ENCODE measurements at regions not wholly inside any gene's neighbourhood (a gene's known extent, or its start where the extent isn't known, plus 50 kb on each side); places are given as distances from the start of the nearest gene placed in this dataset.

DNA sequence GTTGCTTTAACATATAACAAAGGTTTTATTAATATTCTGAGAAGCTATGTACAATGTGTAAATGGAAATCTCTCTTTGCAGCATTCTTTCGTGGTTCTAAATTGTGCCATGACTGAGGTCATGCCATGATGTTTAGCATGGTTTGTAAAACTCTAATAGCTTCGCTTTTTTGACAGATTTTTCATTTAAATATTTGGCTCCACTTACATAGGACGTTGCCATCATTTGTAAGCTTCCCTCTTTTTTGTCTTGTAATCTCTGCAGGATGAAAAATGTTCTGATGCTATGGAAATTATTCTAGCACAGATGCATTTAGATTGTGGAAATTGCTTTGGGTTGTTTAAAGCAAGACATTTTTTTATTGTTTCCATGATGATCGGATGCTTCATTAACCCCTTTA is 1054.8 kb downstream of the MAT2B start:
- Histone ChIP-seq H3K9me3 (ENCODE audit: control insufficient read depth in 2 of 2, insufficient read depth in 1 of 2, low read depth in 1 of 2, low read length in 1 of 2) (no peaks in the 10 kb centered on the region), H3K36me3 (ENCODE audit: control insufficient read depth in 2 of 2, insufficient read depth in 2 of 2, low read length in 1 of 2) (no peaks in the 10 kb centered on the region), H3K27me3 (ENCODE audit: control insufficient read depth in 1 of 2, insufficient read depth in 2 of 2, low read length in 2 of 2) (no peaks in the 10 kb centered on the region), H3K4me1 (ENCODE audit: control insufficient read depth in 2 of 2, insufficient read depth in 2 of 2, low read length in 1 of 2) (no peaks in the 10 kb centered on the region), H3K27ac (ENCODE audit: low read depth in 2 of 2, low read length in 1 of 2) (no peak overlapping the region), H3K4me3 (ENCODE audit: low read depth in 1 of 2, low read length in 2 of 2) (no peak overlapping the region)
- 43 to 50% methylated on average over 4 of the region's 4 CpGs for WGBS, 2 donors

DNA sequence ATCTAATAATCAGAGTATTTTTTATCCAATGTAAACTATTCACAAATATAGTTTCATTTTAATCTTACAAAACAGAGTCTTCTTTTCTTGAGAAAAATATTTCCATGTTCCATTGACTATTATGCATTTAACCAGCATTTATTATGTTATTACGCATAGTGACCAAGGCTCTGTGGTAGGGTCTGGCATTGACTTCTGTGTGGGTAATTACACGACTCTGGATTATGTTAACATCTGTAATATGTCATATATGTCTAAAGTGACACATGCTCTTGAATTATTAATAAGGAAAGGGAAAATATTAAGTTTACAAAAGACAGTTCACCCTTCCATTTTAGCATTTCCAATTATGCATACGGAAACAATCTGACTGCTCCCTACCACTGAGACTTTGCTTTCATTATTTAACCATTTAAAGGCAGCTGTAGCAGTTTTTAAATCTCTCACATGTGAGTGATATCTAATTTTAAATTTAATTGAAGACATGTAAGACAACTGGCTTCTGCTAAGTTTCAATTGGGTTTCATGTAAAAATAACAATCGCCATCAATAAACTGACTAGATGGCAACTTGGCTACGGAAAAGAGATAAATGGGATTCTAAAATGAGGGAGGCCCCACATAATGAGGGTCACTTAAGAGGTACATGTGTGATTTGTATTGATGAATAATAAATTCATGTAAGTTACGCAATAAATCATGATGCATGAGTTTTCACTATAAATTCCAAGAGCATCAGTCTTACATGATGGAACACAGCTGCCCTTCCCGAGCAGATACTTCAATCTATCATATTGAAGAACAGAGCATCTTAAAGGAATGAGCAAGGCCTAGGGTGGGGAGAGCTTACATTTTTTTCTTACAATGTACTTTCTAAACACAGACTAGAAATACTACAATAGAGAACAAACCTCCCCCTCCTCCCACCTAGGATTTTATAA is 1056.8 kb downstream of the MAT2B start:
- Histone ChIP-seq H3K9me3 (ENCODE audit: control insufficient read depth in 2 of 2, insufficient read depth in 1 of 2, low read depth in 1 of 2, low read length in 1 of 2) (no peaks in the 10 kb centered on the region), H3K4me3 (ENCODE audit: low read depth in 1 of 2, low read length in 2 of 2) (no peak overlapping the region), H3K36me3 (ENCODE audit: control insufficient read depth in 2 of 2, insufficient read depth in 2 of 2, low read length in 1 of 2) (no peaks in the 10 kb centered on the region), H3K4me1 (ENCODE audit: control insufficient read depth in 2 of 2, insufficient read depth in 2 of 2, low read length in 1 of 2) (no peaks in the 10 kb centered on the region), H3K27ac (ENCODE audit: low read depth in 2 of 2, low read length in 1 of 2) (no peak overlapping the region), H3K27me3 (ENCODE audit: control insufficient read depth in 1 of 2, insufficient read depth in 2 of 2, low read length in 2 of 2) (no peaks in the 10 kb centered on the region)
- 65 to 67% methylated on average over 7 of the region's 7 CpGs for WGBS, 2 donors

DNA sequence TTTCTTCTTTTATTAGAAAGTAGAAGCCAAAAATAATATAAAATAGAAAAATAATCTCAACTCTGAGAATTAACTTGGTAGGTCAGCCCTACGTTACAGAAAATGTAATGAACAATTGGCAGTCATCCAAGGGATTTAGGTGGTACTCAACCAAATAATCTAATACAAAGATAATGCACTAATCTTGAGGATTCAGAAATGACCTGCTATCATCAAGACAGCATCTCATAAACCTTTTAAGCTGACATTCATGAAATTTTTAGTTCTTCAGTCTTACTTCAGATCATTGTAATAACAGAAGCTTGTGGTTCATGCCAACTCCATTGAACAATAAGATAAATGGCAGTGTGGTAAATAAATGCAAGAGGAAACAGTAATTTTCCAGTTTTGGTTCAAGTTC is 1058.0 kb downstream of the MAT2B start:
- no peaks in the 10 kb centered on the region for H3K36me3 ChIP-seq (ENCODE audit: control insufficient read depth in 2 of 2, insufficient read depth in 2 of 2, low read length in 1 of 2)
- no peaks in the 10 kb centered on the region for H3K27me3 ChIP-seq (ENCODE audit: control insufficient read depth in 1 of 2, insufficient read depth in 2 of 2, low read length in 2 of 2)
- 47 to 50% methylated on average over 1 of the region's 1 CpG for WGBS, 2 donors
- H3K4me1 ChIP-seq (ENCODE audit: control insufficient read depth in 2 of 2, insufficient read depth in 2 of 2, low read length in 1 of 2): no peaks in the 10 kb centered on the region
- H3K9me3 ChIP-seq (ENCODE audit: control insufficient read depth in 2 of 2, insufficient read depth in 1 of 2, low read depth in 1 of 2, low read length in 1 of 2): no peaks in the 10 kb centered on the region
- H3K4me3 ChIP-seq (ENCODE audit: low read depth in 1 of 2, low read length in 2 of 2): no peak overlapping the region
- no peak overlapping the region for H3K27ac ChIP-seq (ENCODE audit: low read depth in 2 of 2, low read length in 1 of 2)

DNA sequence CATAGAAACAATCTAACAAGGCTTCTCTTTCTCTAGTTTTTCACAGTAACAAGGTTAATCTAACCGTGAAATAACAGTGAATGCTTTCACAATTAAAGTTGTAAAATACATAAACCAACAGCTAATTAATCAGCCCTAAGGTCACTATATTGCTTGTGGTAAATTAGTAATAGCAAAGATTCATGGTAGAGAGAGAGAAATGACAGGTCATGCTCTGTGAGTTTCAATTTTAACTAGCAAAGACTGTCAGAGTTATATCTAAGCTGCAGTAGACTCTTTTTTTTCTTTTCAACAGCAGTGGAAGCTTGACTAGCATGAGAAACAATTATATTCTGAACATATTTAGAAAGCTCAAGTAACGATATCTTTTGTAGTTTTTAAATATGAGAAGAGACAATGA is 1068.0 kb downstream of the MAT2B start:
- Histone ChIP-seq H3K36me3 (ENCODE audit: control insufficient read depth in 2 of 2, insufficient read depth in 2 of 2, low read length in 1 of 2) (no peaks in the 10 kb centered on the region), H3K4me1 (ENCODE audit: control insufficient read depth in 2 of 2, insufficient read depth in 2 of 2, low read length in 1 of 2) (no peaks in the 10 kb centered on the region), H3K4me3 (ENCODE audit: low read depth in 1 of 2, low read length in 2 of 2) (no peak overlapping the region), H3K27ac (ENCODE audit: low read depth in 2 of 2, low read length in 1 of 2) (no peak overlapping the region), H3K9me3 (ENCODE audit: control insufficient read depth in 2 of 2, insufficient read depth in 1 of 2, low read depth in 1 of 2, low read length in 1 of 2) (no peaks in the 10 kb centered on the region), H3K27me3 (ENCODE audit: control insufficient read depth in 1 of 2, insufficient read depth in 2 of 2, low read length in 2 of 2) (no peaks in the 10 kb centered on the region)
- WGBS, 2 donors: 43 to 57% methylated on average over 2 of the region's 2 CpGs

DNA sequence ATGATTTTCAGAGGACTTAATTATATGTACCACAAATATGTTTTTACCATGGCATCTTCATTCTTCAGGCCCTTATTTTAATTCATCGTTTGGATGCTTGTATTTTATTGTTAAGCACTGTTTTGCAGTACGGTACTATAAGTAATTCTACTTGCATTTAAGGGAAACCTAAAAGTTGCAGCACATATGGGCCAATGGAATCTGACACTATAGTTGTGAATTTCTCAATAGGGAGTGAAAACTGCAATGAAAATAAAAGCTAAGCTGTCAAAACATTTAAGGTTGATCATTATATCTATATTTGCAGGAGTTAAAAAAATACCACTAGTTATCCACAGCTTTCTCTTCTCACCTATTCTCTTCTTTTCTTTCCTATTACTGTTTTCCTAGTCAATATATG is 1071.8 kb downstream of the MAT2B start:
- Histone ChIP-seq H3K27me3 (ENCODE audit: control insufficient read depth in 1 of 2, insufficient read depth in 2 of 2, low read length in 2 of 2) (no peaks in the 10 kb centered on the region), H3K36me3 (ENCODE audit: control insufficient read depth in 2 of 2, insufficient read depth in 2 of 2, low read length in 1 of 2) (no peaks in the 10 kb centered on the region), H3K9me3 (ENCODE audit: control insufficient read depth in 2 of 2, insufficient read depth in 1 of 2, low read depth in 1 of 2, low read length in 1 of 2) (no peaks in the 10 kb centered on the region), H3K4me3 (ENCODE audit: low read depth in 1 of 2, low read length in 2 of 2) (no peak overlapping the region), H3K27ac (ENCODE audit: low read depth in 2 of 2, low read length in 1 of 2) (no peak overlapping the region), H3K4me1 (ENCODE audit: control insufficient read depth in 2 of 2, insufficient read depth in 2 of 2, low read length in 1 of 2) (no peaks in the 10 kb centered on the region)
- 85 to 88% methylated on average over 2 of the region's 2 CpGs for WGBS, 2 donors

DNA sequence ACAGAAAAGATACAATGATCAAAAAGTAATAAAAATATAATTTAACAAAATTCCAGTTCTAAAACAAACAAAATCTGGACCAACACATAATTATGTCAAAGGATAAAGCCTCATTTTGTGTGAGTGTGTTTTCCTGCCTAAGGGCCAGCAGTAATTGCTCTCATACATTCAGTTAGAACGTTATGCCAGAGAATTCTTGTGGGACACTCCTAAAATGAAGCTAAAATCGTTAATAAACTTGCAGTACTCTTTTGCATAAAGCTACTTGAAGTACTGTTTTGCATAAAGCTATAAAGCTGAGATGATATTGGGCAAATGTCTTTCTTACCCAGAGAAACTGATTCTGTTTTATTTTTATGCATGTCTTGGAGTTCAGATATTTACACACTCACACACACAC is 1072.3 kb downstream of the MAT2B start:
- Histone ChIP-seq H3K4me1 (ENCODE audit: control insufficient read depth in 2 of 2, insufficient read depth in 2 of 2, low read length in 1 of 2) (no peaks in the 10 kb centered on the region), H3K4me3 (ENCODE audit: low read depth in 1 of 2, low read length in 2 of 2) (no peak overlapping the region), H3K36me3 (ENCODE audit: control insufficient read depth in 2 of 2, insufficient read depth in 2 of 2, low read length in 1 of 2) (no peaks in the 10 kb centered on the region), H3K9me3 (ENCODE audit: control insufficient read depth in 2 of 2, insufficient read depth in 1 of 2, low read depth in 1 of 2, low read length in 1 of 2) (no peaks in the 10 kb centered on the region), H3K27ac (ENCODE audit: low read depth in 2 of 2, low read length in 1 of 2) (no peak overlapping the region), H3K27me3 (ENCODE audit: control insufficient read depth in 1 of 2, insufficient read depth in 2 of 2, low read length in 2 of 2) (no peaks in the 10 kb centered on the region)
- 43 to 52% methylated on average over 2 of the region's 2 CpGs for whole genome bisulfite sequencing, 2 donors

DNA sequence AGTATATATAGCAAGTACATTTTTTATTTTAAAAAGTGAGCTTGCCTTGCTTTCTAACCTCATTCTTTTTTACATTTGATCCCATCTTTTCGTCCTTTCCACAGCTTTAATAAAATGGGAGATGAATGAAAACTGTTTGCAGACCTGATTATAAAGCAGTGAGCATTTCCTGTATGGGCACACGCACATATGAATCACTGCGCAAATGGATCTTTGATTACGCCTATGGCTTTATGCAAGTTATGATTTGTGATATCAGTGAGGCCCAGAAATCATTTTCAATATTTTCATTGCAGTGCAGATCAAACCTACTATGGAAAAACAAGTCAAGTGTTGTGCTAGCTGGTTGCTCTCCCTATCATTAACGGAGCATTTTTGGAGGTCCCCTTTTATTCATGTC is 1073.0 kb downstream of the MAT2B start:
- H3K4me1 ChIP-seq (ENCODE audit: control insufficient read depth in 2 of 2, insufficient read depth in 2 of 2, low read length in 1 of 2): no peaks in the 10 kb centered on the region
- WGBS, 2 donors: 86 to 87% methylated on average over 5 of the region's 5 CpGs
- H3K27me3 ChIP-seq (ENCODE audit: control insufficient read depth in 1 of 2, insufficient read depth in 2 of 2, low read length in 2 of 2): no peaks in the 10 kb centered on the region
- H3K36me3 ChIP-seq (ENCODE audit: control insufficient read depth in 2 of 2, insufficient read depth in 2 of 2, low read length in 1 of 2): no peaks in the 10 kb centered on the region
- H3K27ac ChIP-seq (ENCODE audit: low read depth in 2 of 2, low read length in 1 of 2): no peak overlapping the region
- H3K9me3 ChIP-seq (ENCODE audit: control insufficient read depth in 2 of 2, insufficient read depth in 1 of 2, low read depth in 1 of 2, low read length in 1 of 2): no peaks in the 10 kb centered on the region
- no peak overlapping the region for H3K4me3 ChIP-seq (ENCODE audit: low read depth in 1 of 2, low read length in 2 of 2)

DNA sequence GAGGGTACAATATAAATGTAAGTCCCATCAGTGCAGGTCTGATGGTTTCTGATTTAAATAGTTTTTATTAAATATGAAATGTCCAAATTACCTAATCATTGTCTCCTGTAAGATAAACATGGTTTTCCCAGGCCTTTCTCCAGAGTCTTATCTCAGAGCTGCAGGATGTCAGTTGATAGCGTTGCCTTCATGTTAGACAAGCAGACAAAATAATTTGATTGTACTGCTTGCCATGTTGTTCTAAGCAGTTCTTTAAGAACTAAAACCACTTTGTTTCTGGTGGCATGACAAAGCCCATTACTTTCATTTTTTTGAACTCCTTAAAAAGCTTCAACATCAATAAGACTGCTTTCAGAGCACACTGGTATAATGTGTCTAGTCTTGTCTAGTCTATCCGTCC is 1073.5 kb downstream of the MAT2B start:
- Histone ChIP-seq H3K9me3 (ENCODE audit: control insufficient read depth in 2 of 2, insufficient read depth in 1 of 2, low read depth in 1 of 2, low read length in 1 of 2) (no peaks in the 10 kb centered on the region), H3K27me3 (ENCODE audit: control insufficient read depth in 1 of 2, insufficient read depth in 2 of 2, low read length in 2 of 2) (no peaks in the 10 kb centered on the region), H3K36me3 (ENCODE audit: control insufficient read depth in 2 of 2, insufficient read depth in 2 of 2, low read length in 1 of 2) (no peaks in the 10 kb centered on the region), H3K4me3 (ENCODE audit: low read depth in 1 of 2, low read length in 2 of 2) (no peak overlapping the region), H3K27ac (ENCODE audit: low read depth in 2 of 2, low read length in 1 of 2) (no peak overlapping the region), H3K4me1 (ENCODE audit: control insufficient read depth in 2 of 2, insufficient read depth in 2 of 2, low read length in 1 of 2) (no peaks in the 10 kb centered on the region)
- 51 to 53% methylated on average over 2 of the region's 2 CpGs for WGBS, 2 donors

DNA sequence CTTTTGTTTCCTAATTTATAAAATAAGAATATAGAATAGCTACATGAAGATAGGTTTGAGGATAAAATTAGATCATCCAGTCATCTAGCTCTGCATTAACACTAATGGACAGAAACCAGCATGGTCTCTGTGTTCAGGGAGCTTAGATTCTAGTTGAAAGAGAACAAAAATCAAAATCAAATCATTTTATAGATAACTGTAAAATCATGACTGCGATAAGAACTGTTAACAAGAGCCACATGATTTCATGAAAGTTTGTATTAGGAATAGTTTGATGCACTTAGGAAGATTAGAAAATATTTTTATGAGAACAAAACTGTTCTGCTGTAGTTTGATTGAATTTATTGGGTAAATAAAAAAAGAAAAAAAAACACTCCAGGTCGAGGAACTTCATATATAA is 1074.7 kb downstream of the MAT2B start:
- no peaks in the 10 kb centered on the region for H3K4me1 ChIP-seq (ENCODE audit: control insufficient read depth in 2 of 2, insufficient read depth in 2 of 2, low read length in 1 of 2)
- H3K27ac ChIP-seq (ENCODE audit: low read depth in 2 of 2, low read length in 1 of 2): no peak overlapping the region
- no peaks in the 10 kb centered on the region for H3K9me3 ChIP-seq (ENCODE audit: control insufficient read depth in 2 of 2, insufficient read depth in 1 of 2, low read depth in 1 of 2, low read length in 1 of 2)
- no peaks in the 10 kb centered on the region for H3K27me3 ChIP-seq (ENCODE audit: control insufficient read depth in 1 of 2, insufficient read depth in 2 of 2, low read length in 2 of 2)
- H3K36me3 ChIP-seq (ENCODE audit: control insufficient read depth in 2 of 2, insufficient read depth in 2 of 2, low read length in 1 of 2): no peaks in the 10 kb centered on the region
- WGBS, 2 donors: 65 to 74% methylated on average over 2 of the region's 2 CpGs
- no peak overlapping the region for H3K4me3 ChIP-seq (ENCODE audit: low read depth in 1 of 2, low read length in 2 of 2)

DNA sequence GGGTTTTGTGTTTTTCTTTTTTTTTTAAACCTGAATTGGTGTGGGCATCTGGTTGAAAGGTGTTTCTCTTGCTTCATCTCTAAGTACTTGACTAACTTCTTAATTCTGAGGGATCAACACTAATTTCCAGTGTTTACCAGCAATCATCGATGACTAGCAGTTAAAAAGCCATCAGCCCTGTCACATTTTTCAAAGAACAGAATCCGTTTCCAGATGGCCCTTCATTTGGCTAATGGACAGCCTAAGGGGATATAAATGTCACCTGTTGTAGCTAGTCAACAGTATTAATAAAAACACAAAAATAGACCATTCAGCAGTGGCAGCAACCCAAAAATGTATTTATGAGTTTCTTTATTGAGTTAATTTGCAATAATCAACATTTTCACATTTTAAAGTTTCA is 1076.5 kb downstream of the MAT2B start:
- no peaks in the 10 kb centered on the region for H3K27me3 ChIP-seq (ENCODE audit: control insufficient read depth in 1 of 2, insufficient read depth in 2 of 2, low read length in 2 of 2)
- H3K4me1 ChIP-seq (ENCODE audit: control insufficient read depth in 2 of 2, insufficient read depth in 2 of 2, low read length in 1 of 2): no peaks in the 10 kb centered on the region
- H3K4me3 ChIP-seq (ENCODE audit: low read depth in 1 of 2, low read length in 2 of 2): no peak overlapping the region
- WGBS, 2 donors: 55 to 63% methylated on average over 2 of the region's 2 CpGs
- H3K36me3 ChIP-seq (ENCODE audit: control insufficient read depth in 2 of 2, insufficient read depth in 2 of 2, low read length in 1 of 2): no peaks in the 10 kb centered on the region
- H3K9me3 ChIP-seq (ENCODE audit: control insufficient read depth in 2 of 2, insufficient read depth in 1 of 2, low read depth in 1 of 2, low read length in 1 of 2): no peaks in the 10 kb centered on the region
- H3K27ac ChIP-seq (ENCODE audit: low read depth in 2 of 2, low read length in 1 of 2): no peak overlapping the region
